WTC11 (cell line): ENCODE measurements at regions not wholly inside any gene's neighbourhood (a gene's known extent, or its start where the extent isn't known, plus 50 kb on each side); places are given as distances from the start of the nearest gene placed in this dataset.

Experiments used
- ATAC-seq: fragments of 200-7000 bp; cut with Tn5 transposase; 2 replicates; pipeline ENCODE4 v1.10.0; 2021; ENCODE audit warnings: mild to moderate bottlenecking, moderate library complexity
- CTCF ChIA-PET: fragments of 300-600 bp; sonication (Branson Sonifier 250); formaldehyde crosslinking; loops from one replicate; lab custom pipeline; 2021; ENCODE audit warnings: antibody characterized with exemption; lab: Charles Lee
- POLR2A ChIA-PET: fragments of 350-600 bp; sonication (Branson Sonifier 250); formaldehyde crosslinking; loops from one replicate; lab custom pipeline; 2021; ENCODE audit warnings: antibody characterized with exemption; lab: Charles Lee
- DNase-seq: peaks from one replicate; pipeline ENCODE4 v3.0.0; 2021; ENCODE audit warnings: low spot score
- H3K27ac Mint-ChIP-seq: 2 replicates; pipeline ENCODE4 v1.8.0; 2021; ENCODE audit warnings: mixed read lengths
- H3K27me3 Mint-ChIP-seq: 2 replicates; pipeline ENCODE4 v1.8.0; 2021; ENCODE audit warnings: low read depth, mild to moderate bottlenecking, moderate library complexity, mixed read lengths
- H3K36me3 Mint-ChIP-seq: 2 replicates; pipeline ENCODE4 v1.8.0; 2021; ENCODE audit warnings: mixed read lengths
- H3K4me1 Mint-ChIP-seq: 2 replicates; pipeline ENCODE4 v1.8.0; 2022; ENCODE audit warnings: mixed read lengths
- H3K4me3 Mint-ChIP-seq: 2 replicates; pipeline ENCODE4 v1.8.0; 2021; ENCODE audit warnings: mild to moderate bottlenecking, moderate library complexity, mixed read lengths
- H3K9me3 Mint-ChIP-seq: 2 replicates; pipeline ENCODE4 v1.8.0; 2021; ENCODE audit warnings: mixed read lengths
- ATF1 ChIP-seq: sonication (generic); formaldehyde crosslinking; IDR thresholded peaks from 2 replicates; pipeline ENCODE4 v1.8.1; 2023; ENCODE audit warnings: mild to moderate bottlenecking, moderate library complexity, missing genetic modification reagents
- CBFB ChIP-seq: sonication (generic); formaldehyde crosslinking; IDR thresholded peaks from 2 replicates; pipeline ENCODE4 v1.8.1; 2022; ENCODE audit warnings: mild to moderate bottlenecking, low read depth, missing genetic modification reagents
- E2F1 ChIP-seq: sonication (generic); formaldehyde crosslinking; IDR thresholded peaks from 2 replicates; pipeline ENCODE4 v1.8.0; 2022; ENCODE audit warnings: mild to moderate bottlenecking, missing genetic modification reagents
- E2F4 ChIP-seq: sonication (generic); formaldehyde crosslinking; IDR thresholded peaks from 2 replicates; pipeline ENCODE4 v1.8.1; 2022; ENCODE audit warnings: low read depth, mild to moderate bottlenecking, moderate library complexity, missing genetic modification reagents, borderline replicate concordance
- ELF4 ChIP-seq: sonication (generic); formaldehyde crosslinking; IDR thresholded peaks from 2 replicates; pipeline ENCODE4 v1.8.1; 2022; ENCODE audit warnings: low read depth, mild to moderate bottlenecking, moderate library complexity, missing genetic modification reagents
- EMX1 ChIP-seq: fragments of 250-450 bp; sonication (Bioruptor Pico); IDR thresholded peaks from 2 replicates; pipeline ENCODE4 v1.8.0; 2021; ENCODE audit warnings: mild to moderate bottlenecking
- ETV6 ChIP-seq: sonication (generic); formaldehyde crosslinking; IDR thresholded peaks from 2 replicates; pipeline ENCODE4 v1.8.1; 2022; ENCODE audit warnings: mild to moderate bottlenecking, missing genetic modification reagents
- HMGA2 ChIP-seq: fragments of 250-450 bp; sonication (Bioruptor Pico); IDR thresholded peaks from 2 replicates; pipeline ENCODE4 v1.4.0; 2021; ENCODE audit warnings: mild to moderate bottlenecking, moderate library complexity
- KAT7 ChIP-seq: sonication (generic); formaldehyde crosslinking; IDR thresholded peaks from 2 replicates; pipeline ENCODE4 v1.8.1; 2023; ENCODE audit warnings: missing genetic modification reagents, mild to moderate bottlenecking, borderline replicate concordance
- MLX ChIP-seq: sonication (generic); formaldehyde crosslinking; IDR thresholded peaks from 2 replicates; pipeline ENCODE4 v1.8.1; 2023; ENCODE audit warnings: mild to moderate bottlenecking, missing genetic modification reagents, moderate library complexity
- NR1H2 ChIP-seq: sonication (generic); formaldehyde crosslinking; IDR thresholded peaks from 2 replicates; pipeline ENCODE4 v1.9.0; 2021; ENCODE audit warnings: mild to moderate bottlenecking, moderate library complexity, missing genetic modification reagents
- SMAD4 ChIP-seq: sonication (generic); formaldehyde crosslinking; IDR thresholded peaks from 2 replicates; pipeline ENCODE4 v1.8.0; 2022; ENCODE audit warnings: mild to moderate bottlenecking, missing genetic modification reagents
- STAT6 ChIP-seq: sonication (generic); formaldehyde crosslinking; conservative IDR thresholded peaks from 2 replicates; pipeline ENCODE4 v1.8.1; 2023; ENCODE audit warnings: mild to moderate bottlenecking, low read depth, missing genetic modification reagents, moderate library complexity
- USF2 ChIP-seq: sonication (generic); formaldehyde crosslinking; IDR thresholded peaks from 2 replicates; pipeline ENCODE4 v1.8.1; 2023; ENCODE audit warnings: mild to moderate bottlenecking, missing genetic modification reagents, moderate library complexity
- ZBTB21 ChIP-seq: sonication (generic); formaldehyde crosslinking; IDR thresholded peaks from 2 replicates; pipeline ENCODE4 v1.8.1; 2023; ENCODE audit warnings: mild to moderate bottlenecking, missing genetic modification reagents, borderline replicate concordance
- ZNF138 ChIP-seq: sonication (generic); formaldehyde crosslinking; conservative IDR thresholded peaks from 2 replicates; pipeline ENCODE4 v1.8.1; 2022; ENCODE audit warnings: mild to moderate bottlenecking, moderate library complexity, missing genetic modification reagents
- ZNF219 ChIP-seq: sonication (generic); formaldehyde crosslinking; IDR thresholded peaks from 2 replicates; pipeline ENCODE4 v1.8.0; 2023; ENCODE audit warnings: missing genetic modification reagents, mild to moderate bottlenecking, borderline replicate concordance
- ZNF232 ChIP-seq: sonication (generic); formaldehyde crosslinking; IDR thresholded peaks from 2 replicates; pipeline ENCODE4 v1.8.0; 2022; ENCODE audit warnings: mild to moderate bottlenecking, missing genetic modification reagents
- ZNF396 ChIP-seq: fragments of 250-450 bp; sonication (Bioruptor Pico); IDR thresholded peaks from 2 replicates; pipeline ENCODE4 v1.8.0; 2021; ENCODE audit warnings: mild to moderate bottlenecking, moderate library complexity, borderline replicate concordance
- ZNF532 ChIP-seq: fragments of 250-450 bp; sonication (Bioruptor Pico); IDR thresholded peaks from 2 replicates; pipeline ENCODE4 v1.9.0; 2021; ENCODE audit warnings: mild to moderate bottlenecking, borderline replicate concordance

- TF ChIP-seq ZNF532, result no peak
- no peak for TF ChIP-seq ZNF219 (CRISPR knock-in tag)
- TF ChIP-seq NR1H2 (CRISPR knock-in tag), result no peak
- no peak for TF ChIP-seq SMAD4
Observed at GRCh38 chr4:111652986-111653385, 492.3 kb upstream of the FAM241A start (continued).

GRCh38 chr4:111662496-111662895, 482.8 kb upstream of the FAM241A start:
- DNase-seq (no peak), ATAC-seq (no peak)
- Mint-ChIP-seq H3K36me3 (peaks cover 4% of the 10 kb centered on the region; the same call in 1 of the 2 replicates), H3K27me3 (peaks cover 2% of the 10 kb centered on the region; the same call in 1 of the 2 replicates), H3K9me3 (peaks cover 9% of the 10 kb centered on the region), H3K4me1 (no peaks in the 10 kb centered on the region), H3K27ac (no peak overlapping the region), H3K4me3 (no peak overlapping the region)
- no peak for TF ChIP-seq E2F4 (CRISPR knock-in tag)
- TF ChIP-seq ATF1 (CRISPR knock-in tag), result no peak
- POLR2A ChIA-PET, result no interaction called here
- CTCF ChIA-PET, result no interaction called here

GRCh38 chr4:111664308-111664945, 480.8 kb upstream of the FAM241A start:
- Mint-ChIP-seq H3K27ac (no peak overlapping the region), H3K4me3 (no peak overlapping the region), H3K27me3 (peaks cover 2% of the 10 kb centered on the region; the same call in 1 of the 2 replicates), H3K4me1 (no peaks in the 10 kb centered on the region), H3K9me3 (peaks cover 9% of the 10 kb centered on the region), H3K36me3 (peaks cover 4% of the 10 kb centered on the region; the same call in 1 of the 2 replicates)
- TF ChIP-seq STAT6 (CRISPR knock-in tag) (no peak), ETV6 (no peak), ELF4 (no peak), ZNF232 (CRISPR knock-in tag) (no peak), KAT7 (CRISPR knock-in tag) (no peak), CBFB (CRISPR knock-in tag) (no peak), ZNF138 (CRISPR knock-in tag) (no peak), ZNF396 (CRISPR knock-in tag) (no peak), E2F1 (CRISPR knock-in tag) (no peak), MLX (no peak), ZBTB21 (no peak), USF2 (CRISPR knock-in tag) (no peak), EMX1 (CRISPR knock-in tag) (no peak), HMGA2 (CRISPR knock-in tag) (no peak)
- ATAC-seq, result no peak
- ChIA-PET CTCF (interaction anchor here (1.3 kb wide), 1 partner anchor 33 kb away, joined by 3 read pairs; no protein-coding TSS in a partner anchor), POLR2A (no interaction called here)
- DNase-seq, result no peak
